Prostate gland (tissue), 2 donors: ENCODE measurements at regions not wholly inside any gene's neighbourhood (a gene's known extent, or its start where the extent isn't known, plus 50 kb on each side); places are given as distances from the start of the nearest gene placed in this dataset.
"Not testable (repeated sequence)": the region's sequence is repeated elsewhere in the genome, so short reads cannot be mapped to it uniquely, and the experiment has no call there.

Source experiments
- DNase-seq: peaks from one replicate; pipeline ENCODE4 v3.0.0-alpha.2; 2019; ENCODE audit warnings: low spot score
- H3K27ac ChIP-seq, 2 donors: fragments of 200-600 bp; sonication (generic); 2 replicates each; pipeline ENCODE4 v1.5.1; 2017 to 2019
- H3K27me3 ChIP-seq: fragments of 200-600 bp; sonication (generic); replicated peaks from 2 replicates; pipeline ENCODE4 v1.5.1; 2019; ENCODE audit not compliant: insufficient read depth
- H3K36me3 ChIP-seq, 2 donors: fragments of 200-600 bp; sonication (generic); 1 replicate in 1 of 2; 2 replicates in 1 of 2; pipeline versions ENCODE4 v1.5.1 to v1.8.1; 2017 to 2019
- H3K4me1 ChIP-seq: fragments of 200-600 bp; sonication (generic); replicated peaks from 2 replicates; pipeline ENCODE4 v1.5.1; 2019
- H3K4me3 ChIP-seq, 2 donors: fragments of 200-600 bp; sonication (generic); 2 replicates each; pipeline ENCODE4 v1.5.1; 2017 to 2019
- H3K9me3 ChIP-seq: fragments of 200-600 bp; sonication (generic); 2 replicates; pipeline ENCODE4 v1.5.1; 2017
- POLR2A ChIP-seq: fragments of 450-650 bp; IDR thresholded peaks from one replicate; pipeline ENCODE4 v1.6.1; 2016; ENCODE audit warnings: antibody characterized with exemption, mild to moderate bottlenecking
- POLR2AphosphoS5 ChIP-seq: sonication (generic); formaldehyde crosslinking; IDR thresholded peaks from one replicate; pipeline ENCODE4 v1.6.1; 2017; ENCODE audit warnings: antibody characterized with exemption
- WGBS: methylation state at CpG from one replicate; pipeline ENCODE4 v1.1.5; 2018; 5-methylcytosine and 5-hydroxymethylcytosine counted together
- intact Hi-C: fragments of 100-400 bp; cut with DNase I; formaldehyde crosslinking; loops from one replicate; pipeline ENCODE4 v1.14.2; 2022
- TF ChIP-seq, protein P1 (sequence below), 4 experiments: fragments of 200-600 bp in 2 of 4; fragments of 450-650 bp in 2 of 4; sonication (generic) in 2 of 4; IDR thresholded peaks; 1 replicate in 3 of 4; 2 replicates in 1 of 4; pipeline ENCODE4 v1.5.1; 2016 to 2019; ENCODE audit warnings: antibody characterized with exemption in 4 of 4, mild to moderate bottlenecking in 2 of 4, moderate library complexity in 2 of 4

DNA sequence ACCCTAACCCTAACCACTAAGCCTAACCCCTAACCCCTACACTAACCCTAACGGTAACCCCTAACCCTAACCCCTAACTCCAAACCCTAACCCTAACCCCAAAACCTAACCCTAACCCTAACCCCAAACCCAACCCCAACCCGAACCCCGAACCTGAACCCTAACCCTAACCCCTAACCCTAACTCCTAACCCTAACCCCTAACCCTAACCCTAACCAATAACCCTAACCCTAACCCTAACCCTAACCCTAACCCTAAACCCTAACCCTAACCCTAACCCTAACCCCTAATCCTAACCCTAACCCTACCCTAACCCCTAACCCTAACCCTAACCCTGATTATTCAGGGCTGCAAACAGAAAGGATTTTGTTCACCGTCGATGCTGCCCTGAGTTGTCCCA, 144.6 kb upstream of the DUSP22 start:
- H3K27ac ChIP-seq, DNase-seq, H3K27me3 ChIP-seq, H3K36me3 ChIP-seq, intact Hi-C loops, H3K9me3 ChIP-seq, H3K4me1 ChIP-seq, H3K4me3 ChIP-seq: not testable (repeated sequence)
- WGBS, result 98% methylated on average over 4 of the region's 5 CpGs

GRCh38 chr6:148051-148984, 144.0 kb upstream of the DUSP22 start:
- H3K27me3 ChIP-seq, H3K9me3 ChIP-seq, H3K36me3 ChIP-seq, H3K4me1 ChIP-seq, DNase-seq, H3K27ac ChIP-seq, H3K4me3 ChIP-seq, intact Hi-C loops: not testable (repeated sequence)
- TF ChIP-seq, protein P1, sequence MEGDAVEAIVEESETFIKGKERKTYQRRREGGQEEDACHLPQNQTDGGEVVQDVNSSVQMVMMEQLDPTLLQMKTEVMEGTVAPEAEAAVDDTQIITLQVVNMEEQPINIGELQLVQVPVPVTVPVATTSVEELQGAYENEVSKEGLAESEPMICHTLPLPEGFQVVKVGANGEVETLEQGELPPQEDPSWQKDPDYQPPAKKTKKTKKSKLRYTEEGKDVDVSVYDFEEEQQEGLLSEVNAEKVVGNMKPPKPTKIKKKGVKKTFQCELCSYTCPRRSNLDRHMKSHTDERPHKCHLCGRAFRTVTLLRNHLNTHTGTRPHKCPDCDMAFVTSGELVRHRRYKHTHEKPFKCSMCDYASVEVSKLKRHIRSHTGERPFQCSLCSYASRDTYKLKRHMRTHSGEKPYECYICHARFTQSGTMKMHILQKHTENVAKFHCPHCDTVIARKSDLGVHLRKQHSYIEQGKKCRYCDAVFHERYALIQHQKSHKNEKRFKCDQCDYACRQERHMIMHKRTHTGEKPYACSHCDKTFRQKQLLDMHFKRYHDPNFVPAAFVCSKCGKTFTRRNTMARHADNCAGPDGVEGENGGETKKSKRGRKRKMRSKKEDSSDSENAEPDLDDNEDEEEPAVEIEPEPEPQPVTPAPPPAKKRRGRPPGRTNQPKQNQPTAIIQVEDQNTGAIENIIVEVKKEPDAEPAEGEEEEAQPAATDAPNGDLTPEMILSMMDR (IDR thresholded peaks at IDR 0.05), result peak in 1 of 4 experiments; percentile 19
- WGBS, result 89% methylated on average over 55 of the region's 61 CpGs

- H3K27ac ChIP-seq, DNase-seq, H3K4me3 ChIP-seq, H3K4me1 ChIP-seq, H3K27me3 ChIP-seq, H3K36me3 ChIP-seq, intact Hi-C loops, H3K9me3 ChIP-seq: not testable (repeated sequence)
- 58% methylated on average over 1 of the region's 1 CpG for WGBS
These were observed 142.1 kb upstream of the DUSP22 start for GRCh38 chr6:150147-150546.

GRCh38 chr6:152436-152835, 139.9 kb upstream of the DUSP22 start:
- 74% methylated on average over 3 of the region's 3 CpGs for whole genome bisulfite sequencing
- DNase-seq, H3K4me3 ChIP-seq, H3K4me1 ChIP-seq, intact Hi-C loops, H3K27ac ChIP-seq, H3K9me3 ChIP-seq, H3K36me3 ChIP-seq, H3K27me3 ChIP-seq: not testable (repeated sequence)

DNA sequence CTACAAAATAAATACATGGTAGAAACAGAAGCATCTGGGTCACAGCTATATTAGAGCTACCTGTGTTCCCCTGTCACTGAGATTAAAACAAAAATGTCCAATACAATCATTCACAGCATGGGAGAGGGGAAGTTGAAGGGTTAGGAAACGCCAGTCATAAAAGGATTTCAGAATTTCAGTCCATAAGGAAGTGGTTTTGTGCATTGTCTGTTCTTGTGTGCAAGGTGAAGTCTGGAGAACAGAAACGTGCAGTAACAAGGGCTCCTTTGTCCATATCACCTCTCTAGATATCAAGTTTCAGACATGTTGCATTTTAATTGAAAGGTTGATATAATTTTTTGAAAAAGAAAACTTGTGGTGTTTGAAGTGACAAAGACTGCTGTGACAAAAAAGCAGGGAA, 139.3 kb upstream of the DUSP22 start:
- H3K36me3 ChIP-seq, H3K27me3 ChIP-seq, intact Hi-C loops, DNase-seq, H3K27ac ChIP-seq, H3K9me3 ChIP-seq, H3K4me3 ChIP-seq, H3K4me1 ChIP-seq: not testable (repeated sequence)
- WGBS, result 7% methylated on average over 2 of the region's 2 CpGs

DNA sequence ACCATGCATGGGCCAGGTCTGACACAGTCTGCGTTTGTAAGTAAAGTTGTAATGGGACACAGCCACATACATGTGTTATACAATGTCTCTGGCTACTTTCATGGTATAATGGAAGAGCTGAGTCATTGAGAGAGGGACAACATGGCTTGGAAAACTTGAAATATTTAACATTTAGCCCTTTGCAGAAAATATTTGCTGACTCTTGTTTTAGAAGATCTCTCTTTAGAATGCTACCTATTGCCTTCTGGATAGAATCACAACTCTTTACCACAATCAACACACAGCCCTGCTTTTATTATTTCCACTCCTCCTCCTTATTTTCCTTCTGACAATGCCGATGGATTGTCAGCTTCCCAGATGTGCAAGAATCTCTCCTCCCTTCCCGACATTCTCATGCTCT, 138.4 kb upstream of the DUSP22 start:
- H3K4me3 ChIP-seq, H3K4me1 ChIP-seq, H3K27me3 ChIP-seq, H3K36me3 ChIP-seq, DNase-seq, intact Hi-C loops, H3K27ac ChIP-seq, H3K9me3 ChIP-seq: not testable (repeated sequence)
- WGBS, result 62% methylated on average over 3 of the region's 3 CpGs

DNA sequence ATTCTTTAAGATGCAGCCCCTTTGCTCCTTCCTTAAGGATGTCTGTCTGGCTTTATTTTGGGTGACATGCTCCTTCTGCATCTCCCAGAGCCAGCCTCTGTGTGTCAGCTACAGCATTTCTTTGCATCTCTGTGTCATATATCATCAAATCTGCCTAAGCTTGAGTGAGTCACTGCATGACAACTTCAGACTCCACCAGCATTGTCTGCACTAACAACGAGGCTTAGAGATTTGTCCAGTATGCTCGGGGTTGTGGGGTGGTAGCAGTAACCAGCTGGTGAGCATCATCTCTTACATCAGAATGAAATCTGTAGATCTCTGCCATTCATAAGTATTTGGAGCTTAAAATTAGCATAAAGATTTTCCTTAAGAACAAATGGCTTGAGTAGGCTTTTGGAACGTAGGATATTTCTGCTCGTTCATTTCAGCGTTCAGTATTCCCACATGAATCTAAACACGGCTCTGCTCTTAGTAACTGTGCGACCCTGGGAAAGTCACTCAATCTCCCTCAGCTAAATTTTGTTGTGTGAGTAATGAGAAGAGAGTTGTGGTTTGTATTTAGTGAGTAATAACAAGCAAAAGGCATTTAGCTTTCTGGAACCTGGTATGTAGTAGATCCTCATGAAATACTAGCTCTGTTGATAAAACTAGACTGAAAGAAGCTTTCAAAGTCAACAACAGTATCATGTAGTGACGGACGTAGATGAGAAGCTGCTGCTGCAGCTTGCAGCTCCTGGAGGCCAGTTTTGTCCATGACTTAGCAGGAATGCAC, 137.8 kb upstream of the DUSP22 start:
- intact Hi-C loops, H3K36me3 ChIP-seq, H3K27me3 ChIP-seq, H3K9me3 ChIP-seq, H3K27ac ChIP-seq, H3K4me3 ChIP-seq, H3K4me1 ChIP-seq, DNase-seq: not testable (repeated sequence)
- WGBS, result 80% methylated on average over 9 of the region's 9 CpGs

GRCh38 chr6:156010-156409, 136.3 kb upstream of the DUSP22 start:
- WGBS, result 57% methylated on average over 5 of the region's 5 CpGs
- Histone ChIP-seq H3K4me3 (no peak overlapping the region), H3K27ac (no peak overlapping the region), H3K9me3 (no peaks in the 10 kb centered on the region), H3K36me3 (no peaks in the 10 kb centered on the region), H3K27me3 (no peaks in the 10 kb centered on the region), H3K4me1 (no peaks in the 10 kb centered on the region)
- TF ChIP-seq POLR2A, result no peak
- TF ChIP-seq, protein P1 (IDR thresholded peaks at IDR 0.05), result no peak
- TF ChIP-seq POLR2AphosphoS5, result no peak
- DNase-seq, result no peak
- intact Hi-C loops, result no loop called here

DNA sequence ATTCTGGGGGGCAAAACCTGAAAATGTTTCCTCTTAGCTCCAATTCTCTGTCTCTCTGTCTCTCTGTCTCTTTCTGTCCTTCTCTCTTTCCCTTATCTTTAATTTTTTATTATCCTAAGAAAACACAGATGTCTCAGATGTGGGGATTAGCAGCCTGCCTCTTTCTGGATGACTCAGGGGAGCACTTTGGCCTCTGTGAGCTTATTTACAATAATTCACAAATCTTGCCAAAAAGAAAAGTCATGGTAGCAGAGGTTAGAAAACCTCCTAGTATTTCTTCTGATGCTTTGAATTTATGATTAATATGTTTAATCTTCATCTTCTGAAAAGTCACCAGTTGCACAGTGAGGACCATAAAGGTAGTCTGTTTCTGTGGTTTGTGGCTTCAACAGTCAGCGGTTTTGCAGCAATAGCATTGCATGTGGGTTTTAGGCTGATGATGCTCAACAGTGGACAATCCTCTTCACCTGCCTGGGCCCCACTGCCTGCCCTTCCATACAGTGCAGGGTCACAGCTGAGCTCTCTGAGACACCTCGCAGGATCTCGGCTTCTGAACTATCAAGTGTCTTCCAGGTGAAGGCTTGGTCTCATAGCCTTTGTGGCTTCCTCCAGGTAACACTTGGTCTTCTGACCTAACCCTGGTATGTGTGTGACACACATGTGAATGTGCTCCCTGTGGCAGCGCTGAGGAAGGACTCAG, 135.7 kb upstream of the DUSP22 start:
- H3K9me3 ChIP-seq, DNase-seq, H3K4me3 ChIP-seq, H3K27ac ChIP-seq, H3K36me3 ChIP-seq, intact Hi-C loops, H3K4me1 ChIP-seq, H3K27me3 ChIP-seq: not testable (repeated sequence)
- 85% methylated on average over 4 of the region's 4 CpGs for WGBS

- DNase-seq, H3K9me3 ChIP-seq, H3K27me3 ChIP-seq, H3K27ac ChIP-seq, H3K4me3 ChIP-seq, H3K36me3 ChIP-seq, intact Hi-C loops, H3K4me1 ChIP-seq: not testable (repeated sequence)
- 20% methylated on average over 4 of the region's 4 CpGs for WGBS
These were observed 135.1 kb upstream of the DUSP22 start for GRCh38 chr6:157176-157575.
